ENCODE measurements at regions not wholly inside any gene's neighbourhood (a gene's known extent, or its start where the extent isn't known, plus 50 kb on each side); places are given as distances from the start of the nearest gene placed in this dataset.

DNA sequence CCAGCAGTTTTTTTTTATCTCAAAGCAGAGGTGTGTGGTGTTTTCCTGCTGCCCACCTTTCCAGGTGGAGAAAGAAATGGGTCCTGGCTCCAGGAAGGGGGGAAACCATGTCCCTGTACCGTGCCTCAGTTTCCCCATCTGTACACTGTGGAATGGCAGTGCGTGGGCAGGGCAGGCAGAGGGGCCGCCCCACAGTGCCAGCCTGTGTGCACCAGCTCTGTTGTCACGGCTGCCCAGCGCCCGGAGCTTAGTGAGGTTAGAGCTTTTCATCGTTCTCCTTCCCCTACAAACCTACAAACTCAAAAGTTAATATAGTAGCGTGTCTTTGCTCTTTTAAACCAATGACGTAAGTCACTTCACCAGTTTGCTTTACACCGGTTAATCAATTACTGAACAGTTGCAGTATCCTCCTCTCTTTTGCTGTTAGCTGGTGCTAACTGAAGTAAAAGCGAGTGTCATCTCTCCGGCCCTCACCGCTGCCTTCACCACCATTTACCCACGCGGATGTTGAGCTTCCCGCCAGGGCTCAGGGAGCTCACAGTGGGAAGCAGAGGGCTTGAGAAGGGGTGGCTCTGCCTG is 114.8 kb upstream of the ADRA2C start:
- 49% methylated on average over 16 of the region's 16 CpGs for WGBS (ENCODE audit: missing lambda C conversion rate)
- ATAC-seq (no peak), DNase-seq (ENCODE audit: low read depth in 1 of 2, low spot score in 1 of 2) (no peak), FAIRE-seq (no peak)
- no peak for TF ChIP-seq CHD4 (IDR thresholded peaks at IDR 0.05; ENCODE audit: borderline replicate concordance)
- Histone ChIP-seq H3K4me1 (no peaks in the 10 kb centered on the region), H3K9me3 (no peaks in the 10 kb centered on the region), H3K4me2 (no peak overlapping the region), H3K4me3 (no peak overlapping the region), H3K27ac (no peak overlapping the region)
- ChIA-PET POLR2A (no interaction called here), CTCF (interaction anchor here (1.6 kb wide), 1 partner anchor 230 kb away, joined by 4 read pairs; no protein-coding TSS in a partner anchor)

DNA sequence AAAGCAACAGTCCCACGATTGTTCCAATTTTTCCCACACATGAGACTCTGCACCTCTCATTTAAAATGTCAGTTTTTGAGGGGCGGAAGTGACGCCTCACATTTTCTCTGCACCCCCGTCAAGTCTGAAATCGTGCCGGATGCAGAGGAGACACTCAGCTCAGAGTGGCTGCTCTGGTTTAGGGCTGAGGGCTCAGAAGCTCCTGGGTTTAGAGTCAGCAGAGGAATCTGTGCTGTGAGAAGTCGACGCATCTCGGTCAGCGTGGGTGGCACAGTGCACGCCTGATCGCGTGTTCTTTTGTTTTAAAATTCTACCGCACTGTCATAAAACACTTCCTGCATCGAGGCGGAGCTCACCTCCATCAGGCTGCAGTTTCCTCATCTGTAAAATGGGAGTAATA is 116.7 kb upstream of the ADRA2C start:
- Histone ChIP-seq H3K27ac (no peak overlapping the region), H3K9me3 (no peaks in the 10 kb centered on the region), H3K4me1 (peaks cover 10% of the 10 kb centered on the region; the same call in 2 of the 3 replicates), H3K4me2 (no peak overlapping the region), H3K4me3 (no peak overlapping the region)
- ChIA-PET POLR2A (no interaction called here), CTCF (no interaction called here)
- no peak for FAIRE-seq
- ATAC-seq, result no peak
- 79% methylated on average over 16 of the region's 16 CpGs for WGBS (ENCODE audit: missing lambda C conversion rate)
- no peak for TF ChIP-seq GATA3 (IDR thresholded peaks at IDR 0.05; ENCODE audit: borderline replicate concordance)
- no peak for TF ChIP-seq FOSL2 (IDR thresholded peaks at IDR 0.05)
- TF ChIP-seq FOSL2 (CRISPR knock-in tag; IDR thresholded peaks at IDR 0.05), result no peak
- TF ChIP-seq JUNB (IDR thresholded peaks at IDR 0.05), result no peak
- TF ChIP-seq RARB (CRISPR knock-in tag; IDR thresholded peaks at IDR 0.05), result no peak
- no peak for DNase-seq (ENCODE audit: low read depth in 1 of 2, low spot score in 1 of 2)

DNA sequence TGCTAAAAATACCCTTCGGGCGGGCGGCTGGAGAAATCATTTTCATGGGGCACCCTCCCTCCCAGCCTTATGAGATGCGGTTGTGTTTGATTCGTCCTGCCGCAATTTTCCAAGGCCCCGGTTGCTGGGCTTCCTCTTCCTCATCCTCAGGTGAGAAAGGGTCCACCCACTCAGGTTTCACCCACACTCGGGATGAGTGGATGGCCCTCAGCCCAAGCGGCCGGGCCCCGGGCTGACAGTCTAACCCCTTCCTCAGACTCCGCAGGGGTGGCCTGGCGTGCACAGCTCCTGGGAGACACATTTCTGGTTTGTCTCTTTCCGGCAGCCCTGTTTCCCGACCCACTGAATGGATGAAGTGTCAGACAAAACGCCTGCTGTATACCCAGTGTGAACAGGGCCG is 116.5 kb upstream of the LRPAP1 start:
- DNase-seq (ENCODE audit: low read depth in 1 of 2, low spot score in 1 of 2) (no peak), FAIRE-seq (no peak), ATAC-seq (no peak)
- TF ChIP-seq MAFK (IDR thresholded peaks at IDR 0.05; ENCODE audit: partially characterized antibody) (no peak), EHF (CRISPR knock-in tag; IDR thresholded peaks at IDR 0.05) (no peak), HOXB13 (CRISPR knock-in tag; IDR thresholded peaks at IDR 0.05; ENCODE audit: low read depth) (no peak), EP300 (IDR thresholded peaks at IDR 0.05) (no peak), RCOR1 (IDR thresholded peaks at IDR 0.05; ENCODE audit: low read depth, low read length) (no peak), JUNB (IDR thresholded peaks at IDR 0.05) (no peak)
- TF ChIP-seq, protein P1, sequence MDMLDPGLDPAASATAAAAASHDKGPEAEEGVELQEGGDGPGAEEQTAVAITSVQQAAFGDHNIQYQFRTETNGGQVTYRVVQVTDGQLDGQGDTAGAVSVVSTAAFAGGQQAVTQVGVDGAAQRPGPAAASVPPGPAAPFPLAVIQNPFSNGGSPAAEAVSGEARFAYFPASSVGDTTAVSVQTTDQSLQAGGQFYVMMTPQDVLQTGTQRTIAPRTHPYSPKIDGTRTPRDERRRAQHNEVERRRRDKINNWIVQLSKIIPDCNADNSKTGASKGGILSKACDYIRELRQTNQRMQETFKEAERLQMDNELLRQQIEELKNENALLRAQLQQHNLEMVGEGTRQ (IDR thresholded peaks at IDR 0.05), result no peak
- TF ChIP-seq, protein P2, sequence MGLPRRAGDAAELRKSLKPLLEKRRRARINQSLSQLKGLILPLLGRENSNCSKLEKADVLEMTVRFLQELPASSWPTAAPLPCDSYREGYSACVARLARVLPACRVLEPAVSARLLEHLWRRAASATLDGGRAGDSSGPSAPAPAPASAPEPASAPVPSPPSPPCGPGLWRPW (IDR thresholded peaks at IDR 0.05), result no peak
- CTCF ChIA-PET, result no interaction called here
- no peak overlapping the region for H3K4me3 ChIP-seq
- H3K9me3 ChIP-seq, result no peaks in the 10 kb centered on the region
- no peak overlapping the region for H3K4me2 ChIP-seq
- WGBS (ENCODE audit: missing lambda C conversion rate), result 74% methylated on average over 6 of the region's 17 CpGs
- POLR2A ChIA-PET, result no interaction called here
- peaks cover 10% of the 10 kb centered on the region; the same call in 2 of the 3 replicates for H3K4me1 ChIP-seq
- no peak overlapping the region for H3K27ac ChIP-seq

DNA sequence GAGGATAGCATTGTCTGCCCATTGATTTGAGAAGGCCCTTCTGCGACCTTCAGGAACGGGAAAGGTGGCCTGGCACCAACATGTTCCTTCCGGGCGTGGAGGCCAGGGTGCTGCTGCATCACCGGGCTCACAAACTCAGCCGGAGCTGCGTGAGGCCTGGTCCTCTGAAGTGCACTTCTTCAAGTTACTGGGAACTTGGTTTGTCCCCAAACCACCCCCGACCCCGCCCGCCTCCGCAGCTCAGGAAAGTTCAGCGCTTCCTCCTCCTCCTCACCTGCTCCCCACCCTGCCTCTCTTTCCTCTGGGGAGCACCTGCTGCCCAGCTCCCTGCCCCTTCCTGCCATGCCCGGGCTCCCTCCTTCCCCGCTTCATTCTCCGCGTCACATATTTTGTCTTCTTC is 116.0 kb upstream of the LRPAP1 start:
- no peak overlapping the region for H3K4me2 ChIP-seq
- no peak for DNase-seq (ENCODE audit: low read depth in 1 of 2, low spot score in 1 of 2)
- peaks cover 10% of the 10 kb centered on the region; the same call in 2 of the 3 replicates for H3K4me1 ChIP-seq
- WGBS (ENCODE audit: missing lambda C conversion rate), result 76% methylated on average over 10 of the region's 16 CpGs
- H3K9me3 ChIP-seq, result no peaks in the 10 kb centered on the region
- CTCF ChIA-PET, result no interaction called here
- no peak overlapping the region for H3K27ac ChIP-seq
- no peak for TF ChIP-seq JUNB (IDR thresholded peaks at IDR 0.05)
- TF ChIP-seq, protein P3, sequence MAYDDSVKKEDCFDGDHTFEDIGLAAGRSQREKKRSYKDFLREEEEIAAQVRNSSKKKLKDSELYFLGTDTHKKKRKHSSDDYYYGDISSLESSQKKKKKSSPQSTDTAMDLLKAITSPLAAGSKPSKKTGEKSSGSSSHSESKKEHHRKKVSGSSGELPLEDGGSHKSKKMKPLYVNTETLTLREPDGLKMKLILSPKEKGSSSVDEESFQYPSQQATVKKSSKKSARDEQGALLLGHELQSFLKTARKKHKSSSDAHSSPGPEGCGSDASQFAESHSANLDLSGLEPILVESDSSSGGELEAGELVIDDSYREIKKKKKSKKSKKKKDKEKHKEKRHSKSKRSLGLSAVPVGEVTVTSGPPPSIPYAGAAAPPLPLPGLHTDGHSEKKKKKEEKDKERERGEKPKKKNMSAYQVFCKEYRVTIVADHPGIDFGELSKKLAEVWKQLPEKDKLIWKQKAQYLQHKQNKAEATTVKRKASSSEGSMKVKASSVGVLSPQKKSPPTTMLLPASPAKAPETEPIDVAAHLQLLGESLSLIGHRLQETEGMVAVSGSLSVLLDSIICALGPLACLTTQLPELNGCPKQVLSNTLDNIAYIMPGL (CRISPR knock-in tag; IDR thresholded peaks at IDR 0.05; ENCODE audit: borderline replicate concordance), result no peak
- TF ChIP-seq ZNF302 (CRISPR knock-in tag; IDR thresholded peaks at IDR 0.05), result no peak
- TF ChIP-seq HDAC2 (IDR thresholded peaks at IDR 0.05), result no peak
- no peak for TF ChIP-seq GATA3 (IDR thresholded peaks at IDR 0.05; ENCODE audit: borderline replicate concordance)
- no peak for TF ChIP-seq RFX5 (IDR thresholded peaks at IDR 0.05)
- TF ChIP-seq, protein P4, sequence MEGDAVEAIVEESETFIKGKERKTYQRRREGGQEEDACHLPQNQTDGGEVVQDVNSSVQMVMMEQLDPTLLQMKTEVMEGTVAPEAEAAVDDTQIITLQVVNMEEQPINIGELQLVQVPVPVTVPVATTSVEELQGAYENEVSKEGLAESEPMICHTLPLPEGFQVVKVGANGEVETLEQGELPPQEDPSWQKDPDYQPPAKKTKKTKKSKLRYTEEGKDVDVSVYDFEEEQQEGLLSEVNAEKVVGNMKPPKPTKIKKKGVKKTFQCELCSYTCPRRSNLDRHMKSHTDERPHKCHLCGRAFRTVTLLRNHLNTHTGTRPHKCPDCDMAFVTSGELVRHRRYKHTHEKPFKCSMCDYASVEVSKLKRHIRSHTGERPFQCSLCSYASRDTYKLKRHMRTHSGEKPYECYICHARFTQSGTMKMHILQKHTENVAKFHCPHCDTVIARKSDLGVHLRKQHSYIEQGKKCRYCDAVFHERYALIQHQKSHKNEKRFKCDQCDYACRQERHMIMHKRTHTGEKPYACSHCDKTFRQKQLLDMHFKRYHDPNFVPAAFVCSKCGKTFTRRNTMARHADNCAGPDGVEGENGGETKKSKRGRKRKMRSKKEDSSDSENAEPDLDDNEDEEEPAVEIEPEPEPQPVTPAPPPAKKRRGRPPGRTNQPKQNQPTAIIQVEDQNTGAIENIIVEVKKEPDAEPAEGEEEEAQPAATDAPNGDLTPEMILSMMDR (IDR thresholded peaks at IDR 0.05), result no peak
- TF ChIP-seq KDM1A (IDR thresholded peaks at IDR 0.05; ENCODE audit: low read depth), result no peak
- no peak for ATAC-seq
- POLR2A ChIA-PET, result no interaction called here
- FAIRE-seq, result no peak
- H3K4me3 ChIP-seq, result no peak overlapping the region

Data from A549 (cell line).